ENCODE measurements at regions not wholly inside any gene's neighbourhood (a gene's known extent, or its start where the extent isn't known, plus 50 kb on each side); places are given as distances from the start of the nearest gene placed in this dataset.
A peak's percentile ranks its signal among the peaks of the same experiment; 100 is the strongest.

GRCh38 chr21:27725916-27726315 is 759.0 kb upstream of the ADAMTS5 start:
- DNase-seq, result no peak

GRCh38 chr21:27722095-27722494 is 755.2 kb upstream of the ADAMTS5 start:
- no peak for DNase-seq

- DNase-seq, result no peak
Measured at GRCh38 chr21:27721675-27722074, 754.8 kb upstream of the ADAMTS5 start.

- DNase-seq, result no peak
Measured at GRCh38 chr21:27719226-27719625, 752.3 kb upstream of the ADAMTS5 start.

- no peak for DNase-seq
Measured at GRCh38 chr21:27715131-27715530, 748.2 kb upstream of the ADAMTS5 start.

GRCh38 chr21:27713154-27714109 is 746.5 kb upstream of the ADAMTS5 start:
- no peak for DNase-seq

GRCh38 chr21:27704567-27705166 is 737.8 kb upstream of the ADAMTS5 start:
- DNase-seq, result no peak

GRCh38 chr21:27703791-27704190 is 736.9 kb upstream of the ADAMTS5 start:
- DNase-seq, result no peak

- peak; percentile 13 for DNase-seq
Measured at GRCh38 chr21:27700974-27701614, 734.2 kb upstream of the ADAMTS5 start.

GRCh38 chr21:27695246-27695645 is 728.4 kb upstream of the ADAMTS5 start:
- no peak for DNase-seq

- no peak for DNase-seq
Measured at GRCh38 chr21:27694667-27695066, 727.8 kb upstream of the ADAMTS5 start.

- no peak for DNase-seq
Measured at GRCh38 chr21:27693376-27693775, 726.5 kb upstream of the ADAMTS5 start.

- no peak for DNase-seq
Measured at GRCh38 chr21:27691516-27691915, 724.6 kb upstream of the ADAMTS5 start.

- DNase-seq, result no peak
Measured at GRCh38 chr21:27691006-27691405, 724.1 kb upstream of the ADAMTS5 start.

- DNase-seq, result no peak
Measured at GRCh38 chr21:27690426-27690825, 723.5 kb upstream of the ADAMTS5 start.

GRCh38 chr21:27688773-27689172 is 721.9 kb upstream of the ADAMTS5 start:
- DNase-seq, result no peak

GRCh38 chr21:27683292-27683691 is 716.4 kb upstream of the ADAMTS5 start:
- DNase-seq, result no peak

GRCh38 chr21:27681841-27682240 is 715.0 kb upstream of the ADAMTS5 start:
- no peak for DNase-seq

- DNase-seq, result no peak
Measured at GRCh38 chr21:27681038-27681437, 714.1 kb upstream of the ADAMTS5 start.

GRCh38 chr21:27680181-27680580 is 713.3 kb upstream of the ADAMTS5 start:
- DNase-seq, result no peak

GRCh38 chr21:27678511-27678910 is 711.6 kb upstream of the ADAMTS5 start:
- DNase-seq, result no peak

- DNase-seq, result no peak
Measured at GRCh38 chr21:27677546-27677945, 710.7 kb upstream of the ADAMTS5 start.

GRCh38 chr21:27675306-27675705 is 708.4 kb upstream of the ADAMTS5 start:
- no peak for DNase-seq

Measured in central memory CD4-positive, alpha-beta T cell (primary cell).